ENCODE measurements at regions not wholly inside any gene's neighbourhood (a gene's known extent, or its start where the extent isn't known, plus 50 kb on each side); places are given as distances from the start of the nearest gene placed in this dataset.

DNA sequence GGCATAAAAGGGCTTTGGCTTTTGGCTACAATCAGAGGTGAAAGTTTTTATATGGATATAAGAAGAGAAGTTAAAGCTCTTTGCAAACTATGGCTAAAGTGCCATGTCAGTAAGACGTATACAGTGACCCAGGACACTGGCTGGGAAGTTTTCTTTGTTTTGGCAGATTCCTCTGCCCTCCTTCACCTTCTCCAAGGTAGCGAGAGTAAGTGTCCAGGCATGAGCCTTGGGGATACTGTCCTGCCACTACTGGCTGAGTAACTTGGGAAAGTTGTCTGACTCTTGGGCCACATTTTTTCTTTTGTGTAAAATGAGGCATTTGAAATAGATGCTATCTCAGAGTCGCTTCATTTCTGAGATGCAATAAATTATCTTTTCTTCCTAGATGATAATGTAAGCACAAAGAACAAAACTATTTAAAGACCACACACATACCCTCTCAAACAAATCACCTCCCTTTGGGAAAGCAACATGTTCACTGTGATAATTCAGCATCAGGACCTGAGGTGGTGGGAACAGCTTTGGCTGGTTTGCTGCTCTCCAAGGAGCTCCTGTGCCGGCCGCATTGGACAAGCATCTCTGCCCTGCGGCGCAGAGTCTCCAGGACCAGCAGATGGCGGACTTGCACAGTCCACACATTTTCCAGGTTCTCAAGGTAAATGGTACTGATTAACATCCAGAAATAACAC lies 106.3 kb downstream of the PTCSC3 start:
- CTCF ChIA-PET = interaction anchor here (0.5 to 6.0 kb wide), 47 partner anchors 9 to 1811 kb away, joined by 3 to 92 read pairs (median 4); partner anchors contain the start of genes MBIP and PTCSC3
- Histone ChIP-seq H3K4me3 (ENCODE audit: low read depth, low read length) (no peak overlapping the region), H3K27me3 (ENCODE audit: control insufficient read depth, insufficient read depth, low read length) (no peaks in the 10 kb centered on the region), H3K36me3 (ENCODE audit: control insufficient read depth, insufficient read depth, low read length) (no peaks in the 10 kb centered on the region)
- DNase-seq (ENCODE audit: low read depth) = no peak
- POLR2A ChIA-PET = no interaction called here
- TF ChIP-seq, protein P1, sequence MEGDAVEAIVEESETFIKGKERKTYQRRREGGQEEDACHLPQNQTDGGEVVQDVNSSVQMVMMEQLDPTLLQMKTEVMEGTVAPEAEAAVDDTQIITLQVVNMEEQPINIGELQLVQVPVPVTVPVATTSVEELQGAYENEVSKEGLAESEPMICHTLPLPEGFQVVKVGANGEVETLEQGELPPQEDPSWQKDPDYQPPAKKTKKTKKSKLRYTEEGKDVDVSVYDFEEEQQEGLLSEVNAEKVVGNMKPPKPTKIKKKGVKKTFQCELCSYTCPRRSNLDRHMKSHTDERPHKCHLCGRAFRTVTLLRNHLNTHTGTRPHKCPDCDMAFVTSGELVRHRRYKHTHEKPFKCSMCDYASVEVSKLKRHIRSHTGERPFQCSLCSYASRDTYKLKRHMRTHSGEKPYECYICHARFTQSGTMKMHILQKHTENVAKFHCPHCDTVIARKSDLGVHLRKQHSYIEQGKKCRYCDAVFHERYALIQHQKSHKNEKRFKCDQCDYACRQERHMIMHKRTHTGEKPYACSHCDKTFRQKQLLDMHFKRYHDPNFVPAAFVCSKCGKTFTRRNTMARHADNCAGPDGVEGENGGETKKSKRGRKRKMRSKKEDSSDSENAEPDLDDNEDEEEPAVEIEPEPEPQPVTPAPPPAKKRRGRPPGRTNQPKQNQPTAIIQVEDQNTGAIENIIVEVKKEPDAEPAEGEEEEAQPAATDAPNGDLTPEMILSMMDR (IDR thresholded peaks at IDR 0.05; ENCODE audit: insufficient read depth, low read depth, low read length) = peak; percentile 89

DNA sequence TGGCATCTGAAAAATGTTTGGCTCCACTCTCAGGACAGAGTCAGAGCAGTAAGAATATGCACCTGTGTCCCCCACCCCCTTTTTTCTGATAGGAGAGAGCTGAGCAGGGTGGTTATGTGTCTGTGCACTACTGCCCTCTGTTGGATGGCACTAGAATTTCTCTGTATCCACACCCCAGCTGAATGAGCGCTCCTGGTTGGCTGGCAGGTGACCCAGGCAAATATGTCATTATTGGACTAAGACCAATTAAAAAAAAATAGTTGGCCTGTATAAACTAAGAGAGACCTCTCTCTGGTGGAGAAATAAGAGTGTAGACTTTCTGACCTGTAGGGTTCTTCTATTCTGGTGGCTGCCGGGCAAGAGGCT lies 107.0 kb downstream of the PTCSC3 start:
- ChIA-PET CTCF (interaction anchor here (0.7 to 6.0 kb wide), 32 partner anchors 7 to 529 kb away, joined by 3 to 92 read pairs (median 4); partner anchors contain the start of gene MBIP), POLR2A (interaction anchor here (0.6 kb wide), 1 partner anchor 267 kb away, joined by 3 read pairs; no protein-coding TSS in a partner anchor)
- no peak for DNase-seq (ENCODE audit: low read depth)
- H3K27me3 ChIP-seq (ENCODE audit: control insufficient read depth, insufficient read depth, low read length) = no peaks in the 10 kb centered on the region
- TF ChIP-seq, protein P1 (IDR thresholded peaks at IDR 0.05; ENCODE audit: insufficient read depth, low read depth, low read length) = peak; percentile 59
- no peaks in the 10 kb centered on the region for H3K36me3 ChIP-seq (ENCODE audit: control insufficient read depth, insufficient read depth, low read length)
- no peak overlapping the region for H3K4me3 ChIP-seq (ENCODE audit: low read depth, low read length)

DNA sequence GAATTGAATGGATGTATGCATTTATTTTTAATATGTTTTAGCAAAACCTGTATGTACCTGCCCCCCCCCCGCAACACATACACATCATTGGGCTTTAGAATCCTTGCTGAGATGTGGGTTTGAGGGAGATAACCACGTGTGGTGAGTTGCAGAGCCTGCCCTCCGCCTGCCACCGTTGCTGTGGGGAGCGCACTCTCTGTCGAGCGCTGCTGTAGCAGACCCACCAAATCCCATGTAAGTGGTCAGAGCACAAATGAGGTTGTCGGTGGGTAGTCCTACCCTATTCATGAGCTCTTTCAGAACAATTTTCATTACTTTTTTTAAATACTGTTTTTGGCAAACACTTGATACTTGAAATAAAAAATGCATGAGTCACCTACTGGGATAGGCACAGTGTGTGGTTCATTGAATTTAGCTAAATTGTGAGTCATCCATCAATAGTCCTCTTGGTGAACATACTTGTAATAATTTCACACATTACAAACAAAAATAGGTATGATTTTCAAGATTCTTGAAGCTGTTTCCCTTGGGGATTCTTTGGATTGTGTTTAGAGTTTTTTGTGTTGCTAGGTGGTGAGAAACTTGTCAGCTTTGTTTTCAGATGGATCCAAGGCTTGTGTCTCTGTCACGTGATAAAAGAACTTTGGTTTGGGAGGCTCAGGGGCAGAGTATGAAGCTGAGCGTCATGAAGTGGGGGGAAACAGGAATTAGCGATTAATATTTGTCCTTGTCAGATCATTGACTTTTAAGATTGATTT lies 107.6 kb downstream of the PTCSC3 start:
- ChIA-PET CTCF (interaction anchor here (0.7 to 6.0 kb wide), 21 partner anchors 8 to 529 kb away, joined by 3 to 92 read pairs (median 4); partner anchors contain the start of gene MBIP), POLR2A (interaction anchor here (0.6 kb wide), 1 partner anchor 267 kb away, joined by 3 read pairs; no protein-coding TSS in a partner anchor)
- no peak overlapping the region for H3K4me3 ChIP-seq (ENCODE audit: low read depth, low read length)
- no peaks in the 10 kb centered on the region for H3K36me3 ChIP-seq (ENCODE audit: control insufficient read depth, insufficient read depth, low read length)
- no peaks in the 10 kb centered on the region for H3K27me3 ChIP-seq (ENCODE audit: control insufficient read depth, insufficient read depth, low read length)
- TF ChIP-seq, protein P1 (IDR thresholded peaks at IDR 0.05; ENCODE audit: insufficient read depth, low read depth, low read length) = no peak
- DNase-seq (ENCODE audit: low read depth) = peak; percentile 36

DNA sequence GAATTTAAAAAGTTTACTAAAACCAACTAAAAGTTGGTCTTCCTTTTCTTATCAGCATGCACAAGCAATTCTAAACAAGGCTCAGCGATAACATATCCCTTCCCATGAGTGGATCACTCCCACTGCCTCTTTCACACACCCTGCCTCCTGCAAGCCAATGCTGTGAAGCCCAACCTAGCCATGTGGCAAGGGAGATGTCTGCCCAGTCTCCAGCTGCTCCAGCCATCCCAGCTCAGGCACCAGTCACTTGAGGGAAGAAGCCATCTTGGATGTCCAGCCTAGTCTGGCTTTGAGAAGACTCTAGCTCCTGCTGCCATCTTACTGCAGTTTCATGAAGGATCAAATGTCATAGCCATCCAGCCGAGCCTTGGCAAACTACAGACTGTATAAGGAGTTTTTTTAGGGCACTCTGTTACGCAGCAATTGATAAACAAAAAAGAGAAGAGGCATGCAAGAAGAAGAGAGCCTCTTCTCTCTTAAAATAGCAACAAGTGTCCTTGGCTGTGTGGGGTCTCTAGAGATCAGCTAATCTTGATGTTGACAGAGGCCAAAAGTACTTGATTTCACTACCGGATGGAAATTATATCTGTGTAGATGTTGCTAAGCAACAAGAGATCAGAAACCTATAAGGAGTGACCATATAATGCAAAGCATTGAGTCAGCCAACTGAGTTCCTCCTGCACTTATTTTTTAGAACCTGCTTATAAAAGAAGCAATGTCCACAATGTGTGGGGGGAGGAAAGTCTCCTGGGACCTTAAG lies 108.9 kb downstream of the PTCSC3 start:
- no peak for DNase-seq (ENCODE audit: low read depth)
- Histone ChIP-seq H3K4me3 (ENCODE audit: low read depth, low read length) (no peak overlapping the region), H3K36me3 (ENCODE audit: control insufficient read depth, insufficient read depth, low read length) (no peaks in the 10 kb centered on the region), H3K27me3 (ENCODE audit: control insufficient read depth, insufficient read depth, low read length) (no peaks in the 10 kb centered on the region)
- CTCF ChIA-PET = interaction anchor here (1.2 to 6.0 kb wide), 3 partner anchors 11 to 308 kb away, joined by 3 to 92 read pairs (median 4); no protein-coding TSS in a partner anchor
- TF ChIP-seq, protein P1 (IDR thresholded peaks at IDR 0.05; ENCODE audit: insufficient read depth, low read depth, low read length) = no peak
- POLR2A ChIA-PET = no interaction called here
